ENCODE measurements at regions not wholly inside any gene's neighbourhood (a gene's known extent, or its start where the extent isn't known, plus 50 kb on each side); places are given as distances from the start of the nearest gene placed in this dataset.

- TF ChIP-seq, protein P1, sequence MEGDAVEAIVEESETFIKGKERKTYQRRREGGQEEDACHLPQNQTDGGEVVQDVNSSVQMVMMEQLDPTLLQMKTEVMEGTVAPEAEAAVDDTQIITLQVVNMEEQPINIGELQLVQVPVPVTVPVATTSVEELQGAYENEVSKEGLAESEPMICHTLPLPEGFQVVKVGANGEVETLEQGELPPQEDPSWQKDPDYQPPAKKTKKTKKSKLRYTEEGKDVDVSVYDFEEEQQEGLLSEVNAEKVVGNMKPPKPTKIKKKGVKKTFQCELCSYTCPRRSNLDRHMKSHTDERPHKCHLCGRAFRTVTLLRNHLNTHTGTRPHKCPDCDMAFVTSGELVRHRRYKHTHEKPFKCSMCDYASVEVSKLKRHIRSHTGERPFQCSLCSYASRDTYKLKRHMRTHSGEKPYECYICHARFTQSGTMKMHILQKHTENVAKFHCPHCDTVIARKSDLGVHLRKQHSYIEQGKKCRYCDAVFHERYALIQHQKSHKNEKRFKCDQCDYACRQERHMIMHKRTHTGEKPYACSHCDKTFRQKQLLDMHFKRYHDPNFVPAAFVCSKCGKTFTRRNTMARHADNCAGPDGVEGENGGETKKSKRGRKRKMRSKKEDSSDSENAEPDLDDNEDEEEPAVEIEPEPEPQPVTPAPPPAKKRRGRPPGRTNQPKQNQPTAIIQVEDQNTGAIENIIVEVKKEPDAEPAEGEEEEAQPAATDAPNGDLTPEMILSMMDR (IDR thresholded peaks at IDR 0.05; ENCODE audit: insufficient read depth, low read length, severe bottlenecking): no peak
- DNase-seq (ENCODE audit: low read depth): no peak
- Histone ChIP-seq H3K27me3 (ENCODE audit: control insufficient read depth, insufficient read depth, low read length) (no peaks in the 10 kb centered on the region), H3K36me3 (ENCODE audit: control insufficient read depth, insufficient read depth, low read length) (no peaks in the 10 kb centered on the region), H3K4me3 (ENCODE audit: low read depth, low read length) (no peak overlapping the region)
- no peak for FAIRE-seq
Observed at GRCh38 chr12:83472350-83472749, 785.6 kb downstream of the TMTC2 start.

DNA sequence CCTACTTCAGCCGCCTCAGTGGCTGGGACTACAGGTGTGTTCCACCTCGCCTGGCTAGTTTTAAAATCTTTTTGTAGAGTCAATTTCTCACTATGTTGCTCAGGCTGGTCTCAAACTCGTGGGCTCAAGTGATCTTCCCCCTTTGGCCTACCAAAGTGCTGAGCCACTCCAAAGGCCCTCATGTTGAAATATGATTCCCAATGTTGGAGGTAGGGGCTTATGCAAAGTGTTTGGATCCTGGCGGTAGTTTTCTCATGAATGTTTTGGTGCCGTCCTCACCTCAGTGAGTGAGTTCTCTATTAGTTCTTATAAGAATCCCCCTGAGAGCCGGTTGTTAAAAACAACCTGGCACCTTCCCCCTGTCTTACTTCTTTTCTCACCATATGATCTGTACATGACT is 784.6 kb downstream of the TMTC2 start:
- H3K36me3 ChIP-seq (ENCODE audit: control insufficient read depth, insufficient read depth, low read length): no peaks in the 10 kb centered on the region
- DNase-seq (ENCODE audit: low read depth): no peak
- no peak overlapping the region for H3K4me3 ChIP-seq (ENCODE audit: low read depth, low read length)
- no peak for FAIRE-seq
- no peaks in the 10 kb centered on the region for H3K27me3 ChIP-seq (ENCODE audit: control insufficient read depth, insufficient read depth, low read length)
- TF ChIP-seq, protein P1 (IDR thresholded peaks at IDR 0.05; ENCODE audit: insufficient read depth, low read length, severe bottlenecking): no peak

- TF ChIP-seq, protein P1 (IDR thresholded peaks at IDR 0.05; ENCODE audit: insufficient read depth, low read length, severe bottlenecking): no peak
- no peaks in the 10 kb centered on the region for H3K36me3 ChIP-seq (ENCODE audit: control insufficient read depth, insufficient read depth, low read length)
- no peak overlapping the region for H3K4me3 ChIP-seq (ENCODE audit: low read depth, low read length)
- FAIRE-seq (no peak), DNase-seq (ENCODE audit: low read depth) (no peak)
- H3K27me3 ChIP-seq (ENCODE audit: control insufficient read depth, insufficient read depth, low read length): no peaks in the 10 kb centered on the region
Observed at GRCh38 chr12:83470749-83471148, 784.0 kb downstream of the TMTC2 start.

DNA sequence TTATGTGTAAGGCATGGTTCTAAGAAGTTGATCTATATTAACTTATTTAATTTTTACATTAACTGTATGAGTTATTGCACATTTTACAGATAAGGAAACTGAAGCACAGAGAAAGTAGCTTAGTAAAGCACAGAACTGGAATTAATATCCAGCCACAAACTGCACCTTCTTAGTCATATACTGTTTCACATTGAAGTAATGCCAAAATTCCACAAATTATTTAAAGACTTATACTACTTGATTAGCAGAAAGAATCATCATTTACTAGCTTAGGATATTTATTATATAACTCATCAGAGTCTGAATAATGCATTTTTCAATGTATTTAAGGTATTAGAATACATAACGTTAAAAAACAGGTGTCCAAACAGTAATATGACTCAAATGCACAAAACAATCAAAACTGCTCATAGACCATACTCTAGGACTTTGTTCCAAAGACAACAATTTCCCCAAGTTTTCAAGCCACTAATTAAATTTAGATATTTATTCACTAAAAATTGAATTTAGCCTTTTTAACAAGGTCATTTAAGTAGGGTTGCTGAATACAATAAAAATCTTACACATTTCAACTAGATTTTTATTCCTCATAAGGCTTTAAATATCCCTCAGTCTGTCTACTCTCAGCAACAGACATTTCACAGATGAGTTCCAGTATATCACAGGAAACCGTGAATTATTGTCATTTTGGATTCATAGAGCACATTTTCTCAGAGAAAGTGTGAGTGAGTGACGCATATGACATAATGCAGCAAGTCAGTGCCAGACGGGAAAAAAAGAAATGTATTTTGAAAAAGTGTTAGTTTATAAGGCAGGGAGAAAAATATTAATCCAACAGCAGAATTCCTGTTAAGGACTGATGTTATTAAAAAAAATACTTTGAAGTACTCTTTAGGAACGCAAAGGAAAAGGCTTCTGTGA is 782.5 kb downstream of the TMTC2 start:
- DNase-seq (ENCODE audit: low read depth): no peak
- H3K36me3 ChIP-seq (ENCODE audit: control insufficient read depth, insufficient read depth, low read length): no peaks in the 10 kb centered on the region
- TF ChIP-seq, protein P1 (IDR thresholded peaks at IDR 0.05; ENCODE audit: insufficient read depth, low read length, severe bottlenecking): no peak
- H3K27me3 ChIP-seq (ENCODE audit: control insufficient read depth, insufficient read depth, low read length): no peaks in the 10 kb centered on the region
- FAIRE-seq: no peak
- H3K4me3 ChIP-seq (ENCODE audit: low read depth, low read length): no peak overlapping the region

- H3K27me3 ChIP-seq (ENCODE audit: control insufficient read depth, insufficient read depth, low read length): no peaks in the 10 kb centered on the region
- DNase-seq (ENCODE audit: low read depth) (no peak), FAIRE-seq (no peak)
- no peak overlapping the region for H3K4me3 ChIP-seq (ENCODE audit: low read depth, low read length)
- H3K36me3 ChIP-seq (ENCODE audit: control insufficient read depth, insufficient read depth, low read length): no peaks in the 10 kb centered on the region
- TF ChIP-seq, protein P1 (IDR thresholded peaks at IDR 0.05; ENCODE audit: insufficient read depth, low read length, severe bottlenecking): no peak
Observed at GRCh38 chr12:83465632-83466031, 778.9 kb downstream of the TMTC2 start.

All from bronchial epithelial cell (primary cell).